HG03097 (cell line): ENCODE measurements at regions not wholly inside any gene's neighbourhood (a gene's known extent, or its start where the extent isn't known, plus 50 kb on each side); places are given as distances from the start of the nearest gene placed in this dataset.

Experiments
- ATAC-seq: cut with Tn5 transposase; IDR thresholded peaks from one replicate; pipeline ENCODE4 v1.9.1; 2021; ENCODE audit not compliant: unreplicated experiment, low FRiP score

- ATAC-seq = no peak
Observed at GRCh38 chr6:139546106-139546472, 171.6 kb upstream of the CITED2 start.

DNA sequence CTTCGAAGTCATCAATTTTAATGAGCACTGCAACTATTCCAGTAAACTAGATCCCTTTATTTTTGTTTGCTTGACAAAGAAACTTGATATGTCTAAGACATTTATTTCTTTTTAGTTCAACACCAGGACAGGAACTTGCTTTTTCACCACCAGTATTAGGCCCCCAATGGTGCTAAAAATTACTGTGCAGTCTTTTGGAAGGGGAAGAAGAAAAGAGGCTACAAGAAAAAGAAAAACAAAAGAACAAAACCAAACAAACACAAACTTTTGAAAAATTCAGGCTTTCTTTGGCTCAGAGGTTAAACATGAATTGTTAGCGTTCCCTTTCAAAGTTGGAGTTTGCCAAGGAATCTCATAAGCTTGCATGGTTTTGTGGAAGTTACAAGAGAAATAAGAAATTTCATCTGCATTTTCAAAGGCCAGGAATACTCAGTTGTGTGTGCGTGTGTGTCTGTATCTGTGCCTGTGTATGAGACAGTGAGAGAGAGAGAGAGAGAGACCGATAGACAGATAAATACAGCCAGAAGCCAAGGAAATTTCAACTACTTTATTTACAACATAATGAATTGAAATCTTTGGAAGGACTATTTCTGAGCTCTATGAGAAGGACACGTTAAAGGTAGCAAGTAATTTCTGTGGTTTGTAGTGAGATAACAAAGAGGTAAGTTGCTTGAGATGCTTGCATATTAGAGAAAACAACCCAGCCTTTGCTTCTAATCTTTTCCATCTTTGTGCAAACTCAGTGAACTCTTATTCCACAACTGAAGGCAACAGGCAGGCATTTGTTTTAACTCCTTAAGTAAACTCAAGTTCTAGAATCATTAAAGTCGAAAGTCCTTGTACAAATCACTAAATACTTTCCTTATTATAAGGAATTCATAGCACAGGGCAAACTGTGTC is 171.0 kb upstream of the CITED2 start:
- ATAC-seq = no peak

DNA sequence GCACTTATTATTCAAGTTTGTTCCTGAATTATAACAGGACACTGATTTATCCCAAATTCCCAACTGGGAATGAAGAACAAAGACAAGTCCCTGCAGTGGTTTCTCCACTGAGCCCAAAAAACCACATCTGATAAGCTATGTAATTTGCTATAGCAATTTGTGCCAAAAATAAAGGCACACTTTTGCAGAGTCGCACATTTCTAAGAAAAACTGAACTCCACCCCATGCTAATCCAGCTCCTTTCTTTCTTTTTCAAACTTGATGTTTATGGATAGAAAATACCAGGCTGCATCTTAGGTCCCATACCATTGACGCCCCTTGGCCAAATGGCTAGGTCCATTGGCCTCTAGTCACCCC is 170.2 kb upstream of the CITED2 start:
- ATAC-seq = no peak

DNA sequence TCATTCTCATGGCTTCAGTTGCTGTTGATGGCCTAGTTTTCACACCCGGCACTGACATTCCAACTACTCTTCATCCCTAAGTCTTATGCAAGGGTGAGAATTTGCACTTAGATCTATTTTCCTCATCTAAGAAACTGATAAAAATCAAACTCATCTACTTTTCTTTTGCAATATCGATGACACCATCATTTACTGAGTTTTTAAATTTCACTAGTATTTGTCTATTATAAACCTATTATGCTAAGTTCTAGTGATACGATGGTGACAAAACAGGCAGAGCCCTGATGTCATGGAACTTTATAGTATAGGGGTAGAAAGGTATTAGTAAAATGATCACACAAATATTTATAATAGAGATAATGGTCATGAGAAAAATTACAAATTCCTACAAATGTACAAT is 167.9 kb upstream of the CITED2 start:
- no peak for ATAC-seq

- no peak for ATAC-seq
Observed at GRCh38 chr6:139540894-139541293, 166.4 kb upstream of the CITED2 start.

- peak; percentile 71 for ATAC-seq
Observed at GRCh38 chr6:139540276-139540675, 165.8 kb upstream of the CITED2 start.

DNA sequence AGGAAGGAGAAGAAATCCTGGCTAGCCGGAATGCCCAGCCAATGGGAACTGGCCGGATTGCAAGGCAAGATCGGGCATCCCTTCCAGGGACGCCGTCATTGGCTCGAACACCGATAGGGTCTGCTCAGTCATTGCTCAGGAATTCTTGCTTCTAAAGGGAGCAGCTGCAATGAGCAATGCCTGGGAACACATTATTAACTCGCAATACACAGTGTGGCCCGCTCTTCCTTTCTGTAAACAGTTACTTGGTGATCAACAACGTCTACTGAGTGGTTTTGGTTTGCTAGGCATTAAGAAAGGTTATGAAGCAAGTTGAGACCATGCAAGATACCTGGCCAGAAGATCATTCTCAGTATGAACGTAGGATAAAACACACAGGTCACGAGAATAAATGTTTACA is 165.4 kb upstream of the CITED2 start:
- peak; percentile 21 for ATAC-seq

- ATAC-seq = no peak
Observed at GRCh38 chr6:139538366-139538765, 163.9 kb upstream of the CITED2 start.

DNA sequence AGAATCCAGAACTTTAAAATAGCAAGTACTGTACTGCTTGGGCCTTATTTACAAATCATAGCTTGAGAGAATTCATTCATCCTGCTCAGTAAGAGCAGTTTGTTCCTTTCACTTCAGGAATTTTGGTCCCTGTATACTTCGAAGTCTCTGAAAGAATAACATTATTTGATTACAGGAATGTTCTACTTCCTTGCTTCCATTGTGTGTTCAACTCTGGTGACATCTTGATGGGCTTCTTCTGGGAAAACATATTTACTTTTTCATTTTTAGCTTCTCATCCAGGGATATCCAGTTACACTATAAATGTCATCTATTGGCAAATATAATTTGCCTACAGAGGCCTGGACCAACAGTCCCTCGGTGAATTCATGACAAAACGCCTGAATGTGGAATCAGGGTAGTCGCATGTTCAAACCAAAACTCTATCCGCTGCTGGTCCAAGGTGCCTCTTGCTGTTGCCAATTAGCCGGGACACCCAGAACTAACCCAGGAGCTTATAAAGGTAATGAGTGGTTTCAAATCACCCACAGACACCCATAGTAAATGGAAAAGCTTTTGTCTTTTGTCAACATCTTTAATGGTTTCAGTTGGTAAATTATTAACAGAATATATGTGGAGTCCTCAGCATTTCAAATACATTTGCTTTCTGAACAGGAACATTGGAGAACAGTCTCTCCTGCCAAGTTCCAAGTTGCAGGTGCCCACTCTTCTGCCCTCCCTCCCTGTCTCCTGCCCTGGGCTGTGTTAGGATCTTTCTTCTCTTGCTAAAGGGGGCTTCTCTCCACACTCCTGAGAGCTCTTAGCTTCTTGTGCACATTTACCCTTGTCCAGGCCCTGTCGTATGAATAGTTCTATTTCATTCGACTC is 162.5 kb upstream of the CITED2 start:
- ATAC-seq = no peak

- ATAC-seq = no peak
Observed at GRCh38 chr6:139534472-139535115, 160.1 kb upstream of the CITED2 start.

- no peak for ATAC-seq
Observed at GRCh38 chr6:139533573-139534471, 159.4 kb upstream of the CITED2 start.

DNA sequence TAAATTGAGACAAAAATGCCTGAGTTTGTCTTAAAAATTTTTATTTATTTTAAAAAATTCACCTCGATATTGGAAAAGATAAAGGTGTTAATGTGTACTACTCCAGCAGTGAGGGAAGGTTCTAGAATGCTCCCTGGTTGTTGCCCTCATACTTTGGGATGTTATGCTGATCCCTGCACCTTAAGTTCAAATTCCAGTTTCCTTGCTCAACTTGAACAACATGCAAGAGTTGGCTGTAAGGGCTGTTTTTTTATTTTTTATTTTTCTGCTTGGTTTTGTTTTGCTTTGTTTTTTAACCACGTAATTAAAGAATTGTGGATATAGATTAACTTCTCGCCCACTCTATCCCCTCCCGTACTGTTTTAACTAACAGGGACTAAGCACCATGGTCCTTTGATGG is 158.7 kb upstream of the CITED2 start:
- ATAC-seq = no peak

- no peak for ATAC-seq
Observed at GRCh38 chr6:139531148-139532115, 157.0 kb upstream of the CITED2 start.

GRCh38 chr6:139530561-139530960 is 156.1 kb upstream of the CITED2 start:
- no peak for ATAC-seq

DNA sequence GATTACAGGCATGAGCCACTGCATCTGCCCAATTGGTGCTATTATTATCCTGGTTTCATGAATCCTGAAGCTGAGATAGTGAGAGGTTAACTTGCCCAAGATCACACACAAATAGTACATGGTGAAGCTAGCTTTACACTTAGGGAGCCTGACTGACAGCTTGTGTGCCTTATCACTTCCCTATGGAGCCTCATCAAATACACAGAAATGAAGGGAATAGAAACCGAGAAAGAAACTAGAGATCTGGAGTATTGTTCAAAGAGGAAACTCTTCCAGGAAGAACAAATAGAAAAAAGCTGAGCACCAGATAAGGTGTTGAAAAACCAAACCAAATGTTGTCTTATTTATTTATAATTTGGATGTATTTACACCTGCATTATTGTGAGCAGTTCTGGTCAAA is 155.0 kb upstream of the CITED2 start:
- no peak for ATAC-seq

DNA sequence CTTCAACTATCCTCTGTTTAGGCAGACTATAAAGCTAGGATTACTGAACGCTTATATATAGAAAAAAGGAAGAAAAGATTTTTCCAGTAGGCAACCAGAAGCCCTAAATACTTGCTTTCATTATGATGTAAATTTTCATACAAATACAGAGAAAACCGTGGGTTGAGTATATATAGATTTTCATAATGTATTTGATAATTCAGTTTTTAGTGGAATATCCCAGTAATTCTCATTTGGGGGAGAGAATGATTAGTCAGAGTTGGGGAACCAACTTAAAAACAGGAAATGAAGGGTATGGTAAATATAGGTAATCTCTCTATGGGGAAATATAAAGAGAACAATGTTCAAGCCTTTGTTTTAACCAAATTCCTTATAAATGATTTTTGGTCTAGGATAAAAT is 154.0 kb upstream of the CITED2 start:
- no peak for ATAC-seq

GRCh38 chr6:139525415-139525814 is 151.0 kb upstream of the CITED2 start:
- no peak for ATAC-seq

DNA sequence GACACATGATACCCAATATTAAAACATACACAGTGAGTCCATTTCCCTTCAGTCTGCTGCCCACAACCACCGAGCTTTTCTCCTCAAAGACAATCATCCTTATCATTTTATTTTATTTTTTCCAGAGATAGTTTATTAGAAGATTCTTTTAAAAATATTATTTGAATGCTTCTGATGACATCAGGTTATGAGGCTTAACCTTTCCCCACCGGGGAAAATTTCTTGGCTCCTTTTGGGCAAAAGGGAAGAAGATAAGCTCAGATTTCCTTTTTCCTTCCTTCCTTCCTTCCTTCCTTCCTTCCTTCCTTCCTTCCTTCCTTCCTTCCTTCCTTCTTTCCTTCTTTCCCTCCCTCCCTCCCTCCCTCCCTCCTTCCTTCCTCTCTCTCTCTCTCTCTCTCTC is 149.5 kb upstream of the CITED2 start:
- no peak for ATAC-seq

DNA sequence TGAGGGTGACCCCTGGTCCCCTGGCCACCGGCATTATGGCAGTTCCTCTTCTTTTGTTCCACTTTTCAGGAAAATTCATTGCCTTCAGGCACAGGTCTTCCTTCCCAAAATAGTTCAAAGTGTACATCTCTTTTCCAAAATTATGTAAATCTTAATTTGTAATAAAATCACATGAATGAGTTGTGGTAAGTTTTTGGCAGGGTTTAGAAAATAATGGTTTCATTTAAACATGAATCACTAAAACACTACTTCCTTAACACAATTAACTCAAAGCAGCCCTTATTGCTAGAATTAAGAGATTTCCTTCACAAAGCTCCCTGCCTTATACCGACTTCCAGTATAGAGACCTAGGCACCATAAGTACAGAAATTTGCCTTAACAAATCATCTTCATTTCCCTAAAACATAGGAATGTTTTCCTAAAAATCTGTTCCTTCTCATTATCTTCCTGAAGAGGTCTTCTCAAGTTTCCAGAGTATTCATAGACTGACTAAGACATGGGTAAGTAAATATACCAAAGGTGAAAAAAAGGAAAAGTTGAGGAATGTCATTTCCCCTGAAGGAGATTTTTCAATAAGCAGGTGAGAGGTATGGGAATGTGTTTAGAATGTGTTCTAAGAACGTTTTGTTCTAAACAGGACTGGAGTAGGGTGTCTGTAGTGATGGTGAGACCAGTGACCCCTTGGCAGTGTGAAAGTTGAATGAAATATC is 148.2 kb upstream of the CITED2 start:
- ATAC-seq = no peak
